GM12878 (cell line): ENCODE measurements at regions not wholly inside any gene's neighbourhood (a gene's known extent, or its start where the extent isn't known, plus 50 kb on each side); places are given as distances from the start of the nearest gene placed in this dataset.

Experiments used
- BACH1 ChIP-seq: fragments of 450-650 bp; IDR thresholded peaks from 2 replicates; pipeline ENCODE4 v1.6.1; 2017; ENCODE audit warnings: mild to moderate bottlenecking, borderline replicate concordance
- BRCA1 ChIP-seq: IDR thresholded peaks from 2 replicates; pipeline ENCODE4 v1.6.1; 2011; ENCODE audit warnings: low read depth, low read length, improper control_type of control experiment
- EZH2 ChIP-seq: IDR thresholded peaks from 2 replicates; pipeline ENCODE4 v1.6.1; 2012; ENCODE audit warnings: low read depth, mild to moderate bottlenecking, control low read depth, inconsistent platforms, low read length, borderline replicate concordance; ENCODE audit not compliant: control insufficient read depth
- MXI1 ChIP-seq: fragments of 150-350 bp; IDR thresholded peaks from 2 replicates; pipeline ENCODE4 v1.6.1; 2011; ENCODE audit warnings: low read depth, mild to moderate bottlenecking, inconsistent platforms, low read length, improper control_type of control experiment
- POLR2A ChIP-seq: IDR thresholded peaks from 2 replicates; pipeline ENCODE4 v1.6.1; 2011; ENCODE audit warnings: low read depth, mild to moderate bottlenecking, low read length
- POLR2AphosphoS5 ChIP-seq: IDR thresholded peaks from 2 replicates; pipeline ENCODE4 v1.6.1; 2011; ENCODE audit warnings: mild to moderate bottlenecking, low read length, inconsistent platforms
- SRF ChIP-seq, 2 experiments: IDR thresholded peaks; 2 replicates each; pipeline ENCODE4 v1.6.1; 2011; ENCODE audit warnings: low read depth in 2 of 2, low read length in 2 of 2, mild to moderate bottlenecking in 1 of 2, moderate library complexity in 1 of 2
- STAT1 ChIP-seq: fragments of 450-650 bp; conservative IDR thresholded peaks from 2 replicates; pipeline ENCODE4 v1.6.1; 2014; ENCODE audit warnings: antibody characterized with exemption, mild to moderate bottlenecking
- SUZ12 ChIP-seq: fragments of 200-600 bp; sonication (generic); IDR thresholded peaks from one replicate; pipeline ENCODE4 v1.6.1; 2018; ENCODE audit warnings: antibody characterized with exemption, mild to moderate bottlenecking; ENCODE audit not compliant: unreplicated experiment
- TBL1XR1 ChIP-seq: IDR thresholded peaks from 2 replicates; pipeline ENCODE4 v1.6.1; 2012; ENCODE audit warnings: low read depth, low read length, improper control_type of control experiment
- TF ChIP-seq, protein P1 (sequence below), 3 experiments: IDR thresholded peaks in 2 of 3; conservative IDR thresholded peaks in 1 of 3; 2 replicates each; pipeline ENCODE4 v1.5.1; 2011; ENCODE audit warnings: low read depth in 3 of 3, low read length in 3 of 3, mild to moderate bottlenecking in 3 of 3, control low read depth in 2 of 3, moderate library complexity in 2 of 3, inconsistent platforms in 1 of 3, mixed read lengths in 1 of 3; ENCODE audit not compliant: control insufficient read depth in 2 of 3, insufficient read depth in 1 of 3; ENCODE audit errors: extremely low read depth in 1 of 3

- TF ChIP-seq, protein P1, sequence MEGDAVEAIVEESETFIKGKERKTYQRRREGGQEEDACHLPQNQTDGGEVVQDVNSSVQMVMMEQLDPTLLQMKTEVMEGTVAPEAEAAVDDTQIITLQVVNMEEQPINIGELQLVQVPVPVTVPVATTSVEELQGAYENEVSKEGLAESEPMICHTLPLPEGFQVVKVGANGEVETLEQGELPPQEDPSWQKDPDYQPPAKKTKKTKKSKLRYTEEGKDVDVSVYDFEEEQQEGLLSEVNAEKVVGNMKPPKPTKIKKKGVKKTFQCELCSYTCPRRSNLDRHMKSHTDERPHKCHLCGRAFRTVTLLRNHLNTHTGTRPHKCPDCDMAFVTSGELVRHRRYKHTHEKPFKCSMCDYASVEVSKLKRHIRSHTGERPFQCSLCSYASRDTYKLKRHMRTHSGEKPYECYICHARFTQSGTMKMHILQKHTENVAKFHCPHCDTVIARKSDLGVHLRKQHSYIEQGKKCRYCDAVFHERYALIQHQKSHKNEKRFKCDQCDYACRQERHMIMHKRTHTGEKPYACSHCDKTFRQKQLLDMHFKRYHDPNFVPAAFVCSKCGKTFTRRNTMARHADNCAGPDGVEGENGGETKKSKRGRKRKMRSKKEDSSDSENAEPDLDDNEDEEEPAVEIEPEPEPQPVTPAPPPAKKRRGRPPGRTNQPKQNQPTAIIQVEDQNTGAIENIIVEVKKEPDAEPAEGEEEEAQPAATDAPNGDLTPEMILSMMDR (IDR thresholded peaks at IDR 0.05 in 2 of 3, conservative IDR thresholded peaks at IDR 0.05 in 1 of 3; ENCODE audit: control insufficient read depth in 2 of 3, extremely low read depth in 1 of 3, insufficient read depth in 1 of 3, low read depth in 3 of 3, low read length in 3 of 3) = no peak
- no peak for TF ChIP-seq SRF (IDR thresholded peaks at IDR 0.05; ENCODE audit: low read depth in 2 of 2, low read length in 2 of 2)
- no peak for TF ChIP-seq POLR2AphosphoS5
- no peak for TF ChIP-seq EZH2
- no peak for TF ChIP-seq BRCA1
- no peak for TF ChIP-seq SUZ12
- TF ChIP-seq TBL1XR1 = no peak
- no peak for TF ChIP-seq STAT1
- TF ChIP-seq POLR2A = no peak
- no peak for TF ChIP-seq BACH1
- no peak for TF ChIP-seq MXI1
Measured at GRCh38 chr11:69233744-69234570, 60.0 kb upstream of the MYEOV start.
